H9 (cell line): ENCODE measurements at regions not wholly inside any gene's neighbourhood (a gene's known extent, or its start where the extent isn't known, plus 50 kb on each side); places are given as distances from the start of the nearest gene placed in this dataset.

ENCODE experiments used
- DNase-seq: peaks from one replicate; pipeline ENCODE4 v3.0.0-alpha.2; 2017
- H2AFZ ChIP-seq: one replicate; pipeline ENCODE4 v1.6.1; 2013; ENCODE audit warnings: mild to moderate bottlenecking, low read length, control low read depth, moderate library complexity
- H2AK5ac ChIP-seq: 2 replicates; pipeline ENCODE4 v1.6.1; 2013; ENCODE audit warnings: low read length, control low read depth, mixed read lengths; ENCODE audit not compliant: insufficient read length
- H2BK120ac ChIP-seq: one replicate; pipeline ENCODE4 v1.6.1; 2013; ENCODE audit warnings: low read depth, mild to moderate bottlenecking, low read length, control low read depth, inconsistent platforms; ENCODE audit not compliant: poor library complexity, severe bottlenecking
- H2BK12ac ChIP-seq: 2 replicates; pipeline ENCODE4 v1.6.1; 2013; ENCODE audit warnings: low read length, control low read depth, mixed read lengths, low read depth; ENCODE audit not compliant: insufficient read length
- H2BK15ac ChIP-seq: 2 replicates; pipeline ENCODE4 v1.6.1; 2013; ENCODE audit warnings: low read depth, low read length, control low read depth
- H2BK20ac ChIP-seq: one replicate; pipeline ENCODE4 v1.6.1; 2013; ENCODE audit warnings: low read depth, mild to moderate bottlenecking, low read length, control low read depth, inconsistent platforms; ENCODE audit not compliant: poor library complexity, severe bottlenecking
- H2BK5ac ChIP-seq: 2 replicates; pipeline ENCODE4 v1.6.1; 2013; ENCODE audit warnings: low read length, control low read depth, mixed read lengths; ENCODE audit not compliant: insufficient read length
- H3K14ac ChIP-seq: 2 replicates; pipeline ENCODE4 v1.6.1; 2013; ENCODE audit warnings: low read length, control low read depth; ENCODE audit not compliant: insufficient read depth
- H3K18ac ChIP-seq: 2 replicates; pipeline ENCODE4 v1.6.1; 2013; ENCODE audit warnings: low read depth, mild to moderate bottlenecking, mixed read lengths, low read length, control low read depth; ENCODE audit not compliant: insufficient read length
- H3K23ac ChIP-seq: 2 replicates; pipeline ENCODE4 v1.6.1; 2013; ENCODE audit warnings: low read length, control low read depth, mixed read lengths, low read depth; ENCODE audit not compliant: insufficient read length
- H3K23me2 ChIP-seq: 2 replicates; pipeline ENCODE4 v1.6.1; 2013; ENCODE audit warnings: low read depth, mild to moderate bottlenecking, mixed read lengths, low read length, control low read depth; ENCODE audit not compliant: insufficient read length, poor library complexity, severe bottlenecking
- H3K27ac ChIP-seq: 2 replicates; pipeline ENCODE4 v1.5.1; 2013; ENCODE audit warnings: low read length, control low read depth, mixed read lengths, low read depth; ENCODE audit not compliant: insufficient read length
- H3K27me3 ChIP-seq: 2 replicates; pipeline ENCODE4 v1.6.1; 2013; ENCODE audit warnings: low read length, control low read depth, inconsistent platforms; ENCODE audit not compliant: insufficient read depth
- H3K4ac ChIP-seq: 2 replicates; pipeline ENCODE4 v1.6.1; 2013; ENCODE audit warnings: low read depth, mild to moderate bottlenecking, control low read depth, inconsistent platforms, low read length, moderate library complexity
- H3K4me1 ChIP-seq: 2 replicates; pipeline ENCODE4 v1.6.1; 2013; ENCODE audit warnings: low read length, control low read depth, inconsistent platforms; ENCODE audit not compliant: insufficient read depth
- H3K4me2 ChIP-seq: 2 replicates; pipeline ENCODE4 v1.6.1; 2013; ENCODE audit warnings: low read length, control low read depth, mixed read lengths; ENCODE audit not compliant: insufficient read length, insufficient read depth
- H3K56ac ChIP-seq: 2 replicates; pipeline ENCODE4 v1.6.1; 2013; ENCODE audit warnings: low read depth, mild to moderate bottlenecking, mixed read lengths, low read length, control low read depth; ENCODE audit not compliant: insufficient read length
- H3K79me1 ChIP-seq: 2 replicates; pipeline ENCODE4 v1.6.1; 2013; ENCODE audit warnings: low read depth, mild to moderate bottlenecking, moderate library complexity, low read length, control low read depth, inconsistent platforms; ENCODE audit not compliant: insufficient read depth, poor library complexity, severe bottlenecking
- H3K79me2 ChIP-seq: 2 replicates; pipeline ENCODE4 v1.6.1; 2013; ENCODE audit warnings: low read length, control low read depth, inconsistent platforms; ENCODE audit not compliant: insufficient read depth
- H3K9ac ChIP-seq: 2 replicates; pipeline ENCODE4 v1.6.1; 2013; ENCODE audit warnings: low read length, control low read depth, mixed read lengths; ENCODE audit not compliant: insufficient read length; ENCODE audit errors: extremely low read depth
- H3K9me3 ChIP-seq: one replicate; pipeline ENCODE4 v1.6.1; 2013; ENCODE audit warnings: low read depth, low read length, inconsistent platforms; ENCODE audit not compliant: control insufficient read depth
- H3T11ph ChIP-seq: one replicate; pipeline ENCODE4 v1.6.1; 2013; ENCODE audit warnings: mild to moderate bottlenecking, low read length, control low read depth, inconsistent platforms
- H4K20me1 ChIP-seq: one replicate; pipeline ENCODE4 v1.6.1; 2013; ENCODE audit not compliant: control insufficient read depth, insufficient read length, insufficient read depth
- H4K5ac ChIP-seq: 2 replicates; pipeline ENCODE4 v1.6.1; 2013; ENCODE audit warnings: low read depth, mild to moderate bottlenecking, mixed read lengths, low read length, control low read depth; ENCODE audit not compliant: insufficient read length
- H4K8ac ChIP-seq: replicated peaks from 2 replicates; pipeline ENCODE4 v1.6.1; 2013; ENCODE audit warnings: low read length, control low read depth, mixed read lengths, low read depth; ENCODE audit not compliant: insufficient read length
- H4K91ac ChIP-seq: 2 replicates; pipeline ENCODE4 v1.6.1; 2013; ENCODE audit warnings: low read depth, mild to moderate bottlenecking, moderate library complexity, mixed read lengths, low read length, control low read depth; ENCODE audit not compliant: insufficient read length
- H3K27ac Mint-ChIP-seq, 3 experiments: 2 replicates in 2 of 3; 3 replicates in 1 of 3; pipeline ENCODE4 v1.8.0; 2020 to 2021; ENCODE audit warnings: mixed read lengths in 3 of 3, mild to moderate bottlenecking in 1 of 3, moderate library complexity in 1 of 3
- H3K27me3 Mint-ChIP-seq: 2 replicates; pipeline ENCODE4 v1.8.0; 2021; ENCODE audit warnings: low read depth, mild to moderate bottlenecking, moderate library complexity, mixed read lengths
- H3K36me3 Mint-ChIP-seq, 3 experiments: 2 replicates in 2 of 3; 3 replicates in 1 of 3; pipeline ENCODE4 v1.8.0; 2020 to 2021; ENCODE audit warnings: low read depth in 3 of 3, mixed read lengths in 3 of 3; ENCODE audit not compliant: insufficient read depth in 1 of 3
- H3K4me1 Mint-ChIP-seq, 2 experiments: 2 replicates each; pipeline ENCODE4 v1.8.0; 2020; ENCODE audit warnings: mixed read lengths in 2 of 2
- H3K4me3 Mint-ChIP-seq, 2 experiments: 2 replicates in 1 of 2; 3 replicates in 1 of 2; pipeline ENCODE4 v1.8.0; 2020 to 2021; ENCODE audit warnings: mild to moderate bottlenecking in 2 of 2, mixed read lengths in 2 of 2, moderate library complexity in 1 of 2
- H3K9me3 Mint-ChIP-seq, 2 experiments: 2 replicates in 1 of 2; 3 replicates in 1 of 2; pipeline ENCODE4 v1.8.0; 2020; ENCODE audit warnings: mild to moderate bottlenecking in 2 of 2, mixed read lengths in 2 of 2, moderate library complexity in 1 of 2
- WGBS: extraction: QIAGEN DNeasy Blood & Tissue Kit; methylation state at CpG from one replicate; pipeline ENCODE4 v1.1.7; 2013; ENCODE audit warnings: missing lambda C conversion rate, low lambda C conversion rate, mixed read lengths; ENCODE audit not compliant: insufficient read length; ENCODE audit errors: extremely low coverage; 5-methylcytosine and 5-hydroxymethylcytosine counted together
- TF ChIP-seq, protein P1 (sequence below): fragments of 200-600 bp; sonication (generic); conservative IDR thresholded peaks from 3 replicates; pipeline ENCODE4 v1.8.0; 2021; ENCODE audit warnings: antibody characterized with exemption, mild to moderate bottlenecking

DNA sequence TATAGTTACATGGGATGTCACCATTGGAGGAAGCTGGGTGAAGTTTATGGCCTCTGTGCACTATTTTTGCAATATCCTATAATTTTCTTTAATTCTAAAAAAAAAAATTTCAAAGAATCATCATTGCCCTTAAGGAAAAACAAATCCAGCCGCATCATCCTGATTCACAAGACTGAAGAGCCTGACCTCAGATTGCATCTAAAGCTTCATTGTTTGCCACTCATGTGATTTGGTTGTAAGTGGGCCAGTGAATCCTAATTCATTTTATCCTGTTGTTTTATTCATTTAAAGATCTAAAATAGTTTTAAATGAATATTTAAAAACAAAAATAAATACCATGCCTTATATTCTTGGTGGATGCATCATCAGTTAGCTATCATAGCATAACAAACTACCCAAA, 504.5 kb downstream of the TBC1D4 start:
- Histone ChIP-seq H3K23me2 (no peaks in the 10 kb centered on the region), H3K56ac (no peak overlapping the region), H3K27me3 (no peaks in the 10 kb centered on the region), H3K14ac (no peak overlapping the region), H3K23ac (no peak overlapping the region), H2BK15ac (no peak overlapping the region), H3T11ph (no peak overlapping the region), H3K4me2 (no peak overlapping the region), H3K79me2 (no peaks in the 10 kb centered on the region), H3K9me3 (no peaks in the 10 kb centered on the region), H2BK20ac (no peak overlapping the region), H4K91ac (no peak overlapping the region), H4K5ac (no peak overlapping the region), H3K9ac (no peak overlapping the region), H3K4me1 (no peaks in the 10 kb centered on the region), H2AK5ac (no peak overlapping the region), H2BK120ac (no peak overlapping the region), H3K4ac (no peak overlapping the region), H3K27ac (no peak overlapping the region), H4K20me1 (no peaks in the 10 kb centered on the region), H3K79me1 (no peaks in the 10 kb centered on the region), H2BK5ac (no peak overlapping the region), H2BK12ac (no peak overlapping the region), H4K8ac (no peak overlapping the region), H3K18ac (no peak overlapping the region), H2AFZ (no peak overlapping the region)
- Mint-ChIP-seq H3K36me3 (no peaks in the 10 kb centered on the region), H3K4me1 (peaks cover 18 to 19% of the 10 kb centered on the region in 2 experiments), H3K27me3 (no peaks in the 10 kb centered on the region), H3K27ac (no peak overlapping the region), H3K4me3 (no peak overlapping the region), H3K9me3 (no peaks in the 10 kb centered on the region)
- TF ChIP-seq, protein P1, sequence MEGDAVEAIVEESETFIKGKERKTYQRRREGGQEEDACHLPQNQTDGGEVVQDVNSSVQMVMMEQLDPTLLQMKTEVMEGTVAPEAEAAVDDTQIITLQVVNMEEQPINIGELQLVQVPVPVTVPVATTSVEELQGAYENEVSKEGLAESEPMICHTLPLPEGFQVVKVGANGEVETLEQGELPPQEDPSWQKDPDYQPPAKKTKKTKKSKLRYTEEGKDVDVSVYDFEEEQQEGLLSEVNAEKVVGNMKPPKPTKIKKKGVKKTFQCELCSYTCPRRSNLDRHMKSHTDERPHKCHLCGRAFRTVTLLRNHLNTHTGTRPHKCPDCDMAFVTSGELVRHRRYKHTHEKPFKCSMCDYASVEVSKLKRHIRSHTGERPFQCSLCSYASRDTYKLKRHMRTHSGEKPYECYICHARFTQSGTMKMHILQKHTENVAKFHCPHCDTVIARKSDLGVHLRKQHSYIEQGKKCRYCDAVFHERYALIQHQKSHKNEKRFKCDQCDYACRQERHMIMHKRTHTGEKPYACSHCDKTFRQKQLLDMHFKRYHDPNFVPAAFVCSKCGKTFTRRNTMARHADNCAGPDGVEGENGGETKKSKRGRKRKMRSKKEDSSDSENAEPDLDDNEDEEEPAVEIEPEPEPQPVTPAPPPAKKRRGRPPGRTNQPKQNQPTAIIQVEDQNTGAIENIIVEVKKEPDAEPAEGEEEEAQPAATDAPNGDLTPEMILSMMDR, result no peak
- no CpG with 5 or more reads among the region's 1 CpG for WGBS
- DNase-seq, result no peak
